HS-5 (cell line): ENCODE measurements at regions not wholly inside any gene's neighbourhood (a gene's known extent, or its start where the extent isn't known, plus 50 kb on each side); places are given as distances from the start of the nearest gene placed in this dataset.

Source experiments
- DNase-seq: peaks from one replicate; pipeline ENCODE4 v3.0.0-alpha.2; 2012; ENCODE audit warnings: low read depth

DNA sequence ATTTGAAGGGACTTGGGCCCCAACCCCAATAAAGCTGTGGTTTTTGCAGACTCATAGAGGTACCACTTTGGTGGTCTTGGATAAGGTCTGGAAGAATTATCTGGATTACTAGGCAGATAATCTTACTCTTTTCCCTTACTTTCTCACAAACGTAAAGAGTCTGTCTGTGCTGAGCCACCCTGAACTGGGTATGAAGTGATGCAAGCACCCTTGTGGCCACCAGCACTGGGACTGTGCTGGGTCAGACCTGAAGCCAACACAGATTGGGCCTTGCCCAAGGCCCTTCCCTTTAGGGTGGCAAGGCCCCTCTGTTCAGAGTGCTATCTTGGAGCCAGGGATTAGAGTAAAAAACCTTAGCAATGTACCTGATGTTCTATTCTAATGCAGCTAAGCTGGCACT is 827.0 kb upstream of the RAB6C start:
- DNase-seq = no peak

DNA sequence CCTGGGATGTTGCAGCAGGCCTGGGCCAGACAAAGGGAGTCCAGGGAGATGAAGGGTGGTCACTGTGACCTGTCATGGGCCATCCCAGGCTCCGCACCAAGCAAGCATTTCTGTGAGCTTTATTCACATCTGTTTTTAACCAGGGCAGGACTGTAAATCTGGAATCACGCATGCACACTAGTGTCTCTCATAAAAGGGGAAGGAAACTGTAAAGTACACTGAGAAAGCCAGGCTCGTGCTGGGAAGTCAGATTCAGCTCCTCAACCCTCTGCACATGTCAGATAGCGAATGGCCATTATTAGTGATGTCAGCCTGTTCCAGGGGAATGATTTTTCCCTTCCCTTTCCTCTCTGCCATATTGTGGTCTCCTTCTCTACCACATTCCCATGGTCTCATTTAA is 818.6 kb upstream of the RAB6C start:
- no peak for DNase-seq

DNA sequence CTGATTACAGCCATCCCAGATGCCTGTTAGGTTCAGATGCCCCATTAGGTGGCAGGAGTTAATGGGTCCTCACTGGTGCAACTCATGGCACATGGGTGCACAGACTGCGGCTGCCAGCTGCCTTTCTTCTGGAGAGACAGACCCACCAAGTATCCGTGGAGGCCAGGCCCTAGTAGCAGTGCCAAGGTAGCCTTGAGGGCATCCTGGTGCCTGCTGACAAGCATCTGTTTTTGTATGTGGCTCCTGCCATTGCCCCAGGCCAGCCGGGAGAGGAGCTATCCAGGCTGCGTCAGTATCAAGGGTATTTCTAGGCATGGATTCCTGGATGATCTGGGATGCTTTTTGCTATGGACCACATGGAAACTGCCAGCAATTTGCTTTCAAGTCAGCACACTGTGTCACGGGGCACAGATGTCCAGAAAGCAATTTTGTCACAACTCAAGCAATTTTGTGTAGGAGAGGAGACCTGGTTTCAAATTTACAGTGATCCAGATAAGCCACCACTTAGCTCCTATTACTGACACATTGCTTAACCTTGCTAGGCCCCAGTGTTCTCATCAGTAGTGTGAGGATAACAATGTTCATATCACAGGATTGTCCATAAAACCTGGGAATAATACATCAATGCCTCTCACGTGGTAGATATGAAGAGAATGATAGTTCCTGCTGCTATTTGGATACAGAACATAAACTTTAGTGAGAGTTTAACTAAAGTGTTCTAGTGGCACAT is 815.1 kb upstream of the RAB6C start:
- no peak for DNase-seq

DNA sequence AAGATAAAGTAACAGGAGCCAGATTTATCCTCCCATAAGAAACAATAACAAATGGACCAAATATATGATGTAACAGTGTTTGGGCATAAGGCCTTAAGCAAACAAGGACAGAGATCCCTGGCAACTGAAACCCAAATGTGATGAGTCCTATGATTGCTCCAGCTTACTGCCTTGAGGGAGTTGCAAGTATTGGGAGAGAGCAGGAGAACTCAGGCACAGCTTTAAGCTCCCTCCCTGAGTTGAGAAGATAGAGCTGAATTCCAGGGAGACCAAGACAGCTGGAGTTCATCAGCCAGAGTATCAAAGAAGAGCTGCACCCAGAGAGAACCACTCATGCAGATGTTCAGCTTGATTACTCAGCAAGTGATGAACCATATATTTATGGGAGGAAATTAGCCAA is 814.5 kb upstream of the RAB6C start:
- no peak for DNase-seq

DNA sequence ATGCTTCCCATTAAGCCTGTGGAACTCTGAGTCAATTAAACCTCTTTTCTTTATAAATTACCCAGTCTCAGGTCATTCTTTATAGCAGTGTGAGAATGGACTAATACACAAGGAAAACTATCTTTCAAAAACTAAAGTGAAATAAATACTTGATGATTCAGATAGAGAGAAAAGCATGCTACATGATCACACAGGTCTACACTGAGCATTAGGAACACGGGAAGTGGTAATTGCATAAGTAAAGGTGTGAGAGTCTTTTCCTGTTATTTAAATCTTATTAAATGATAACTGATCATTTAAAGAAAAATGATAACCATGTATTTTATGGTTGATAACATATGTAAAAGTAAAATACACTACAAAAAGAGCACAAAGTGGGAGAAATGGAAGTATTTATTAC is 812.0 kb upstream of the RAB6C start:
- DNase-seq = no peak

DNA sequence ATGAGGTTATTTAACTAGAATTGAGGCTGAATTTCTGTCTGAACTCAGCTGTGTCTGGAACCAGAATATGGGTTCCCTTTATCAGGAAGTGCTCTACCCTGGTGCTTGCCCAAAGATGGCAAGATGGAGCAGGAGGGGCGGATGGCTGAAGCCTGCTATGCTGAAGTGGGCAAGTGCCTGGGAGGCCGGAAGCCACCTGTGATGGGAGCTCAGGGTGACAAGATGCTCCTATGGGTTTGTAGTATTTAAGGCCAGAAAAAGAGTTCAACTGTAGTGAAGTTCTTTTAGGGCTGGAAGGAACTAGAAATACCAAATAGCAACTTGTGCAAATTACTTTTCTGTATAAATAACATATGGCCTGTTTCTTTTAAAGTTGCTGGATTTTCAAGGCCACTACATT is 808.9 kb upstream of the RAB6C start:
- no peak for DNase-seq

DNA sequence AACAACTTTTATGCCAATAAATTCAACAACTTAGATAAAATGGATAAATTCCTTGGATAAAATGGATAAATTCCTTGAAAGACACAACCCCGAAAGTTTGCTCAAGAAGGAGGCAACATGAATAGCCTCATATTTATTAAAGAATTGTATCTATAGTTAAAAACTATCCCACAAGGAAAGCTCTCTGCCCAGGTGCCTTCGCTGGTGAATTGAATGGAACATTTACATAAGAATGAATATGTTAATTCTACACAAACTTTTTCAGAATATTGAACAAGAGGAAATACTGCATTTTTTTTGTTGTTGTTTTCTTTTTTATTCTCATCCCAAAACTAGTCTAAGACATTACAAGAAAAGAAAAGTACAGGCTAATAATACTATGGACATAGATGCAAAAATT is 805.3 kb upstream of the RAB6C start:
- no peak for DNase-seq

DNA sequence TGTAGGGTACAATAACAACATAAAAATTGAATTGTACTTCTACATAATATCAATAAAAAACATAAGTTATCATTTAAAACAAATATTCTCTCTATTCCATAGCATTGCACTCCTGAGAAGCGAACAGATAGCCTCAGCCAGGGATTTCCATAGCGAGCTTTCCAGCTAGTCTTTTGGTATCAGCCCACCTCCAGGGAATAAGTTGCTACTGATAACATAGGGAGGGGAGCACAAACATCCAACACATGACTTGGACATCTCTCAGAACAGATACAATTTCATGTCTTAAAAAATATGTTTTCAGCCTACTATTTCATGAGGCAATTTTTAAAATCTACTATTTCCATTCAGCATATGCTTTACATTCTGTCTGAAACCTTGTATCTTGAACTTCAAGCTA is 804.4 kb upstream of the RAB6C start:
- no peak for DNase-seq

DNA sequence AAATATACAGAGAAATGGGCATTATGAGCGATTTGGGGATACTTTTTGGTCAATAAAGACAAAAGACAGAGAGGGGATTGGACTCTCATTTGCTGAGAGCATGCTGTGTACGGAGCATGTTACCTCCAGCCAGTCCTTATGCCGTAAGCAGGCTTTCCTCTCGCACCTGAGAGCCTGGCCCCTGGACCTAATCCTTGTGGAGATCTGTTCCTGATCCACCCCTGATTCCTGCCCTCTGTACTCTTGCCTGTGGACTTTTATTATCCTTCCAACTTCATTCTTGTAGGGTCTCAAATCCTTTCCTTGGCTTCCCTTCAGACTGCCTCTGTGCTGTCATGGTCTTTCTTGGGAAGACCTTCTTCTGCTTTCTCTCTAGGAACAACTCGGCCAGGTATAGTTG is 803.1 kb upstream of the RAB6C start:
- DNase-seq = no peak

DNA sequence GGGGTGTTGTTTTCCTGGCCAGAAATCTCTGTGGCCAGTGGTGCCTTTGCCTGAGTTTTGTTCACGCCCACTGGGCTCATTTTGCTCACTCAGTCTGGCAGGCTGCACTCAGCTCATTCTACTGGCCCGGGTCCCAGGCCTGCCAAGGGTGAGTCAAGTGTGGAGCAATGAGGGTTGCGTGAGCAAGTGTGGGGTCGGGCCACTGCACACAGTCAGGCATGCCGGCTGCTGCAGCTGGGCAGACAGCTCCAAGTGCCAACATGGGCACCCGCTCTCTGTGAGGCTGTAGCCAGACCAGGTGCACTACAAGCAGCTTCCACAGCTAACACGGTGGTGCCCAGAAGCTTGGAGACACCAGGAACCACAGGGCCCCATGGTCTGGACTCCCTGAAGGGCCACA is 801.1 kb upstream of the RAB6C start:
- no peak for DNase-seq

DNA sequence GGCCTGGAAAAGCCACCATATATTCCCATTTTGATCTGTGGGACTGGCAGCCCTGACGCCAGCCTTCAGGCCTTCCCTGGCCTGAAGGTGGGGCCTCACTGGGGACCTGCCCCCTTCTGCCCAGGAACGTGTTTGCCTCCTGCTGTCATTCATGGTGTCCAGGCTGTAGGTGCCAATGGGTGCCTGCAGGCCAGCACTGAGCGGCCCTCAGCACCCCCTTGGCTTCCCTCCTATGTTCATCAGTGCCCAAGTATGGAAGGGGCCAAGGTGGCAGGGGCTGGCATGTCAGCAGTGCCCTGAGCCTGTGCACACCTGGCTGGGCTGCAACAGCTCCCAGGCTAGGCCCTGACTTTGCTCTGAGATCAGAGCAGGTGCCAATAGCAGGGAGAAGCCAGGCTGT is 800.3 kb upstream of the RAB6C start:
- no peak for DNase-seq

DNA sequence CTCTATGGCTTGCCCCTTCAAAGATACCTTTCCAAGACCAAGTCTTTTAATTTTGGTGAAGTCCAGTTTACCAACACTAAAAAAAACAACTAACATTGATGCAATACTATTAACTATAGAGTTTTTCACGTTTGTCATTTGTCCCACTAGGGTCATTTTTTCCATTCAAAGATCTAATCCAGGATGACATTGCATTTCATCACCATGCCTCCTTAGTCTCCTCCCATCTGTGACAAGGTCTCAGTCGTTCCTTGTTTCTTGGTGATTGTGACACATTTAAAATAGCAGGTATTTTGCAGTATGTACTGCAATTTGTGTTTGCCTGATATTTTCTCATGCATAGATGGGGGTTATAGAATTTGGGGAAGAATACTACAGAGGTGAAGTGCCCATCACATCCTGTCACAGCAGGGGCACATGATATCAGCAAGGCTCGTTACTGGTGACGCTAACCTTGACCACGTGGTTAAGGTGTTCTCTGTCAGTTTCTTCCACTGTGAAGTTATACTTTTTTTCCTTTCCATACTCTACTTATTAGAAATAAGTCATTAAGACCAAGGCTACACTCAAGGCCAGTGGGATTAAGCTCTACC is 799.2 kb upstream of the RAB6C start:
- DNase-seq = no peak

DNA sequence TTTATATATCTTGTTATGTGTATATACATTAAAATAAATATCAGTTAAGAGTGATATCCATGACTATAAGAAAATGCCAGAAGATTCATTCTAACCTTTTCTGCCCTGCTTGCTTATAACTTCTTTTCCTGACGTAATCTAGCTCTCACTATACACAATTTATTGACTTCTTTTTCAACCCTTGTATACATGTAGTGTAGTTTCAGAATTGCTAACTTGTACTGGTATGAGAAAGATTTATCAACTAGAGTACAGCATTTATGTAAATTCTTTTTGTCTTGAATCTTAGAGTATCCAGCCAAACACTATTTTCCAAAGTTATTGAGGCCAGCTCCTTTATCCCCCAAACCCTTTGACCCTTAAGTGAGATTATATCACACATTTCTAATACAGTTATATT is 798.0 kb upstream of the RAB6C start:
- DNase-seq = no peak

DNA sequence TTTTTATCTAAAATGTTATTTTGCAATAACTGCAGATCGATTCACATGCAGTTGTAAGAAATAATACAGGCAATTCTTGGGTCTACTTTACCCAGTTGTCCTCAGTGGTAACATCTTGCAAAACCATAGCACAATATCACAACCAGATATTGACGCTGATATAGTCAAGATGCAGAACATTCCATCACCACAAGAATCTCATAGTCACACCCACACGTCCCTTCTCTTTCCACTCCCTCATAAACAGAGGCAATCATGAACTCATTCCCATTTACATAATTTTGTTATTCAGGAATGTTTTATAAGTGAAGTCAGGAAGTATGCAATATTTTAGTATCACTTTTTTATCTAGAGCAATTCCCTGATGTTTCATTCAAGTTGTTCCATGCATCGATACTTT is 797.5 kb upstream of the RAB6C start:
- no peak for DNase-seq

DNA sequence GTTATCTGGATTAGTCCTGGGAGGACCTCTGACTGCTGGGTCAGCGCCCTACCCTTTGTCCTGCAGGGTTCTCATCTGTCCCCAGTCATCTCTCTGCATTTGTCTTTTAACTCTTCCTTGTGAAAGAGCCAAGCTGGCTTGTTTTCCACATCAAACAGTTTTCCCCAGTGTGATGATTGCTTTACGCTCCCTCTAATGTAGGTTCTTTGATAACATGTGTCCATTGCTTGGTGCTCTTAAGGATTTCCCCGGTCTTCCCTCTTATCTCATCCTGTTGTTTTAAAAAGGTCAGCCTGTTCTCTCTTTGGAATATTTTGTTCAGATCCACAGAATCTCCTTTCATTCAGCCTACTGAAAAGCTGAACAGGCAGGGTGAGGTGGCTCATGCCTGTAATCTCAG is 792.1 kb upstream of the RAB6C start:
- DNase-seq = no peak

DNA sequence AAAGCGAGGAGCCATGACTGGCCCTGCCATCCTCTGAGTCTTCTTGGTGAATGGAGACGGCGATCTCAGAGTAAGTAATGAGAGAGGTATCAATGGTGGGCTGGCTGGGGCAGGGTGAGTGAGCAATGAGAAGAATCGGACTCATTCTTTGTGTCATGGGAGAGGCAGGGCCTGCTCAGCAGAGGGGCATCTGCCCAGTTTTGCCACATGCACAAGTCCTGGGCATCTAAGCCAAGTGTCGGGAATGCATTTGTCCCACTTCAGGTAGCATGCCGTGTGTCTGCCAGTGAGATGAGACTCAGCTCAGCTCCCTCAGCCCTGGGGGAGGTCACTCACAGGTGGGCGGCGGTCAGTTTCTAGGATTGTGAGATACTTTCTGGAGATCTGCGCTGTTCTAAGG is 791.0 kb upstream of the RAB6C start:
- DNase-seq = no peak

DNA sequence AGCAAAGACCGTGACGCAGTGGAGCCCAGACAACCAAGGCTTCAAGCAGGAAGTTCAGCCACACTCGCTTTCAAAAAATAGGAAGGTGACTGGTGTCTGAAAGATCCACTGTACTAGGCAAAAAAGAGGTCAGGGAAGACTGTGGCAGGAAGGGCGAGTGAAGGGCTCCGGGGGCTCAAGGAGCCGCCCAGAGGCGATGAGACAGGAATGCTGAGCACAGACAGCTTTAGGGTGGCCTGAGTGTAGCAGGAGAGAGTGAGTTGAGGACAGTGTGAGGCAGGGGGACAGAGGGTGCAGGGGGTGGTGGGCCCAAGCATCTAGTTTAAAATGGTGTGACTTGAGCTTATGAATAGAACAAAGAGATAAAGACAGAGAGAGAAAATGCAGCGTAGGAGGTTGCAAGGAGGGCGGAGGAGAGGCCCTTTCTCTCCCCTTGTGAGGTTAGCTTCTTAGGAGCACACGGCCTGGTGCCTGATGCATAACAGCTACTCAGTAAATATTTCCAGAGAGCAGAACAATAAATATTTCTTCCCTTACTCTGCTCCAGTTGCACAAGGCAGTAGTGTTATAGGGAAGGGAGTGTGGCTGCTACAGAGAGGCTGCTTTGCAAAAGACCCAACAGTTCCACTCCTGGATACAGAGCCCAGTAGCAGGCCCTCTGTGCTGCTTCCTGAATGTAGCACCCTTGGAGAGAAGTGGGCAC is 789.7 kb upstream of the RAB6C start:
- DNase-seq = no peak

DNA sequence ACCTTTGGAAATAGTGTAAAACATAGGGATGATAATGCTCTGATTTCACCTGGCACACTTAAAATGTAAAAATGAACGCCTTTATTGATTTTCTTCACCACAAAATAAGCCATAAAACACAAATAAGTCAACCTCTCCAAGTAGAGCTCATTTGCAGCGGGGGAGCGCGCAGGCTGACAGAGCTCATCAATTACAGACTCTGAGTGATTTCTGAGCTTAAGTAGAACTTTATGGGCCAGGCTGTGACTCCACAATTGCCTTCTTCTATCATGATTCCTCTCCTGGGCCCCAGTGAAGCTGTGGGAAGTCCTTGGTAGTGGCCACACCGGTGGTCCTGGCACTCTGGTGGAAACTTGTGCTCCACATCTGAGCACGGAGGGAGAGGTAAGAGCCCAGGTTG is 789.0 kb upstream of the RAB6C start:
- DNase-seq = no peak

DNA sequence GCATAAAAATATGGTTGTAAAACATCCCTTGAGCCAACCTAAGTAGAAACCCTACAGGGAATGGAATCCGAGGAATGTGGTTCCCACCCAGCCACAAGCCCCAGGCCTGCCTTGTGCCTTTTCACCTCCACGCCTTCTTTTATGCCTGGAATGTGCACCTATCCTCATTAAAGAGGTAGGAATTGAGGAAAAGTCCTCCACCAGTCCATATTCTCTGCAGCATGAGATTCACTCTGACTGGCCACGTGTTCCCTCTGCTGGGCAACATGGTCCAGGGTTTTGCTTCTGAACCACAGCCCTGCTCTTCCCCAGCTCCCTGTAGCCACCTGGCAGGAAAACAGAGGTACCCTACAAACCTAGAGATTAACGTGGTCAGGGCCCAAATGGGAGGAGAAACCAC is 787.9 kb upstream of the RAB6C start:
- DNase-seq = no peak

DNA sequence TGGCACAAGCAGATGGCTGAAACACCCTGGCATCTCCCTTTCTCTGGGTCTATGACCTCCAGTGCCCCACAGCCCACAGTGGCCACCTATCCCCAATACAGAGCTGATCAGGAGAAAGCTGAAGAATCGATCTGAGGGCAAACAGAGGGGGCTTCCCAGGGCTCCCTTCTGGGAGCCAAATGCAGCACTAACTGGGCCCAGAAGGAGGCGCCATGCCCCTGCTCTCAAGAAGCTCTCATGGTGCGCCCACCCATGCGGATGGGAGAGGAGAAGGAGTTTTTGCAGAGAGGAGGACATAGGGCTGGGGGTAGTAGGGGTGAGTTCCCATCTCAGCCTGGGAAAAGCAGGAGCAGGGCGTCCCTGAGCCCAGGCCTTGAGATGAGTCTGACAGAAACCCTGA is 787.3 kb upstream of the RAB6C start:
- no peak for DNase-seq

DNA sequence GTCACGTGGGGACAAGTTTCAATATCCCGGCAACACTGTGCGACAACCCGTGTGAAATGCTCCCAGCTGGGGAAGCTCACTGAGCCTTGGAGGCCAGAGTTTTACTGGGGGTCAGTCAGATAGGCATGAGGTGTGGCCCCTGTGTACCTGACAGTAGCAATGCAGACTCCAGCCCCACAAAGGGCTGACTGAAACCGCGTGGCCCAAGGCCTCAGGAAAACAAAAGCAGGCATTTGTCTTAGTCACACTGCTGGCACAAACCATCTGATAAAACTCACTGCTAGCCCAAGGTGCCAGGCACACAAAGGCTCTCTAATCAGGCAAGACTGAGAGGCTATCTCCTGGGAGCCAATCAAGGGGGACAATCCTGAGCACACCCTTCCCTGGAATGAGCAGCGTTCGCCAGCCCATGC is 786.6 kb upstream of the RAB6C start:
- no peak for DNase-seq

DNA sequence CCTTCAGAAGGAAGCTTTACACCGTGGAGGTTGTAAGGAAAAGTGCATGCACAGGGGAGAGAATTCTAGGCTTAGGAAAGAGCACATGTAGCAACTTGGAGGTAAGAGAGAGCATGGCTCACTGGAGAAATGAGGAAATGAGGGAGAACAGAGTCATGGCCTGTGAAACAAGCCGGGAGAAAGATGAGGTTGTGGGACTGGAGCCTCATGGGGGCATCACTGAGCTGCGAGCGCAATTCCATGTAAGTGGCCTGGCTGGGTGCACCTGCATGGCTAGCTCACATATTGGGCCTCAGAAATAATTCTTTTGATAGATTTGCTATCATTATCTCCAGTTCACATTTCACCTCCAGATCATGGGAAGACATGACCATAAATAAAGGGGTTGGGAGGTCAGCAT is 785.5 kb upstream of the RAB6C start:
- no peak for DNase-seq

DNA sequence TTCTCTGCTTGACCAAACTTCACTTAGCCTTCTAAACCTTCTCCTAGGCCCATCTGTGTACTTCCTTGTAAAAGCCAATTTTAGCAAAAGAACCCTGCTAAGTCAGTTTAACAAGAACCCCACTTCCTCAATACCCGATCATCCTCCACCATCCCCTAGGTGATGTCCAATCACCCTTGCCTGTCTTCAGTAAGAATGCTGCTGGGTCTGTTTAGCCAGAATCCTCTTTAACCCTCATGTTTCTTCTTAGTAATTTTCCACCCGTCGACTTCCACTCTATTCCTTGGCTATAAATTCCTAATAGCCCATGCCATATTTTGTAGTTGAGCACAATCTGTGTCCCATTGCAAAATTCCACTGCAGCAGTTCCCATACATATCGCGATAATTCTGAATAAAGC is 780.0 kb upstream of the RAB6C start:
- no peak for DNase-seq

DNA sequence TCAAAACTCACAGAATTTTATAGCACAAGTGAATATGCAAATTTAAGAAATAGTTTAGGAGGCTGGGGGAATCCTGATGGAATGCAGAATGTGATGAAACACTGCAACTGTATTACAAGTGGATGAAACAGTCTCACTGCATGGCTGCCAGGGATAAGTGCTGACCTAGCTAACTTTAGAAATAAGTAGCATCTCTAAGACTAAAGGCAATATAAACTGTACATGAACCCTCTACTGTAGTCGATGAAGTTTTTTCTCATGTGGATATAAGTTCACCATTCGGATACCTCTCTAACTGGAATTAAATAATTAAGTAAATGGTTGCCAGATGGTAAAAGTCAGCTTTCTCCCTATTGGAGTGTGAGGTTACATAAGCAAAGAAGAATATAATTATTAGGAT is 777.8 kb upstream of the RAB6C start:
- DNase-seq = no peak
